Left ventricle myocardium inferior (tissue), 1 donor: ENCODE measurements at regions not wholly inside any gene's neighbourhood (a gene's known extent, or its start where the extent isn't known, plus 50 kb on each side); places are given as distances from the start of the nearest gene placed in this dataset.
"Not testable (repeated sequence)": the region's sequence is repeated elsewhere in the genome, so short reads cannot be mapped to it uniquely, and the experiment has no call there.

Source experiments
- DNase-seq: peaks from one replicate; pipeline ENCODE4 v3.0.0-alpha.2; 2020
- H3K27ac ChIP-seq: fragments of 200-600 bp; replicated peaks from 2 replicates; pipeline ENCODE4 v1.8.0; 2021
- H3K27me3 ChIP-seq: fragments of 200-600 bp; 2 replicates; pipeline ENCODE4 v1.8.0; 2021; ENCODE audit warnings: low read depth
- H3K36me3 ChIP-seq: fragments of 200-600 bp; 2 replicates; pipeline ENCODE4 v1.8.0; 2021
- H3K4me1 ChIP-seq: fragments of 200-600 bp; 2 replicates; pipeline ENCODE4 v1.8.0; 2021
- H3K4me3 ChIP-seq: fragments of 200-600 bp; 2 replicates; pipeline ENCODE4 v1.8.0; 2021; ENCODE audit warnings: mild to moderate bottlenecking, moderate library complexity
- H3K9me3 ChIP-seq: fragments of 200-600 bp; replicated peaks from 2 replicates; pipeline ENCODE4 v1.8.0; 2021
- intact Hi-C: fragments of 100-400 bp; cut with micrococcal nuclease; formaldehyde crosslinking; loops from one replicate; pipeline ENCODE4 v1.11.0; 2022
- TF ChIP-seq, protein P1 (sequence below): fragments of 200-600 bp; IDR thresholded peaks from 2 replicates; pipeline ENCODE4 v1.8.0; 2021; ENCODE audit warnings: antibody characterized with exemption, mild to moderate bottlenecking, borderline replicate concordance
- donor health status: DM: no; HTN: yes; CAD: no; lungs with severe emphysema.

DNA sequence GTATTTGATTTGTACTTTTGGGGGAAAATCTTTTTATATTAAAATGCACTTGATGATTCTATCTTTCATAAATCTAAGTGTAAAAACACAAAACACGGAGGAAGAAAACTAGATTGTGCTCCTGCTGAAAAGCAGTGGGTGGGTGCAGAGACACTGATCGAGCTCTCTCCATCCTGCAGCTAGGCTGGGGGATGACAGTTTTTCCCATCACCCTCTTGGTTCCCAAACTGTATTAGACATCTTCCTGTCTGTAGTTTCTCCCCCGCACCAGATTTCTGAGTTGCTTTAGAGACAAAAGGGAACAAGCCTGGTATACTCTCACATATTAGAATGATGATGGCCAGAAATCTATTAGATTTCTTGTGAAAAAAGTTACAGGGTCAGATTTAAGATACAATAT, 99.6 kb downstream of the FAM114A2 start:
- Histone ChIP-seq H3K9me3 (peaks cover 96% of the 10 kb centered on the region), H3K27me3 (no peaks in the 10 kb centered on the region), H3K36me3 (no peaks in the 10 kb centered on the region), H3K27ac (no peak overlapping the region), H3K4me3 (no peak overlapping the region), H3K4me1 (no peaks in the 10 kb centered on the region)
- TF ChIP-seq, protein P1, sequence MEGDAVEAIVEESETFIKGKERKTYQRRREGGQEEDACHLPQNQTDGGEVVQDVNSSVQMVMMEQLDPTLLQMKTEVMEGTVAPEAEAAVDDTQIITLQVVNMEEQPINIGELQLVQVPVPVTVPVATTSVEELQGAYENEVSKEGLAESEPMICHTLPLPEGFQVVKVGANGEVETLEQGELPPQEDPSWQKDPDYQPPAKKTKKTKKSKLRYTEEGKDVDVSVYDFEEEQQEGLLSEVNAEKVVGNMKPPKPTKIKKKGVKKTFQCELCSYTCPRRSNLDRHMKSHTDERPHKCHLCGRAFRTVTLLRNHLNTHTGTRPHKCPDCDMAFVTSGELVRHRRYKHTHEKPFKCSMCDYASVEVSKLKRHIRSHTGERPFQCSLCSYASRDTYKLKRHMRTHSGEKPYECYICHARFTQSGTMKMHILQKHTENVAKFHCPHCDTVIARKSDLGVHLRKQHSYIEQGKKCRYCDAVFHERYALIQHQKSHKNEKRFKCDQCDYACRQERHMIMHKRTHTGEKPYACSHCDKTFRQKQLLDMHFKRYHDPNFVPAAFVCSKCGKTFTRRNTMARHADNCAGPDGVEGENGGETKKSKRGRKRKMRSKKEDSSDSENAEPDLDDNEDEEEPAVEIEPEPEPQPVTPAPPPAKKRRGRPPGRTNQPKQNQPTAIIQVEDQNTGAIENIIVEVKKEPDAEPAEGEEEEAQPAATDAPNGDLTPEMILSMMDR = no peak
- DNase-seq = no peak
- intact Hi-C loops = no loop called here

DNA sequence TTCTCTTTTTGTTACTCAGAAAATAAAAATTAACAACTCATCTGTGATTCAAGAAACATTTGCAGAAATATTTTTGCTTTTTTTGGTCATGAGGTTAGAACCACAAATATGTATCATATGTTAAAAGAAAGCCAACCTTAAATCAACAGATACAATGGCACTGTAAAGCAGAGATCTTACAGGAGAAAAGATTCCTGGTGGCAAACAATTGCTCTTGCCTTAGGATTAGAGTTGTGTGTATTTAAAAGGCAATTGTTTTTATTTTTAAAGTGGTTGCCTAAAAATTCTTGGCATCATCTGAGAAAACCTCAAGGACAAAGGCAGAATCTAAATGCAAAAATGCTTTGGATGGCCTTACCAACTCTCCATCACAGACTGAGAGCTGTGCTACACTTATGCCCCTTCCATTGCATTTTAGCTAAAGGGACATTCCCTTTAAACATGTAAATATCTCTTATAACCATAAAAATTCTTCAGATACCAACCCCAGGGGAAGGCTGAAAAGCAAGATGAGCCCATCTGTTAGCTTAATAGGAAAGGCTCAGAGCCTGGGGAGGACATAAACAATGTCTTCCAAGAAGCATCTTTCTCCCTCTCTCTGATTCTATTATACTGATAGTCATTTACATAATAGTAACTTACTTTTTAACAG, 100.4 kb downstream of the FAM114A2 start:
- DNase-seq = no peak
- H3K9me3 ChIP-seq = peaks cover 96% of the 10 kb centered on the region
- TF ChIP-seq, protein P1 = no peak
- intact Hi-C loops = no loop called here
- no peak overlapping the region for H3K4me3 ChIP-seq
- H3K27me3 ChIP-seq = no peaks in the 10 kb centered on the region
- H3K36me3 ChIP-seq = no peaks in the 10 kb centered on the region
- H3K4me1 ChIP-seq = no peaks in the 10 kb centered on the region
- H3K27ac ChIP-seq = no peak overlapping the region

DNA sequence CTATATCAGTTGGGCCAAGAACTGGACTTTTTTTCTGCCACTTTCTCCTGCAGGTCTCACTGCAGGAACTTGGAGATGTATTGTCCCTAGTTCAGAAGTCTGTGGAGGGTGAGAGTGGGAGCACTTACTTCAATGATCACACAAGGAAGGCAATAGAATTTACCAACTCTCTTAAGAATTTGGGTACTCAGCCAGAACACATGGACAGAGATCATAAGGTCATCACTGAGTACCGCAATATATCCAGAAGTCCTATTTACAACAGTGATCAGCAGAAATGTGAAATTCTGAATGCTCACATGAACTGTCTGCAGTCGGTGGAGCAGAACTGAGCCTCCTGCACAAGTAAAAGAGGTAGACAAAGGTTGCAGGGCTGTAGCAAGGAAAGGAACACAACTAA, 101.0 kb downstream of the FAM114A2 start:
- no peak for DNase-seq
- Histone ChIP-seq H3K27ac (no peak overlapping the region), H3K4me1 (no peaks in the 10 kb centered on the region), H3K4me3 (no peak overlapping the region), H3K36me3 (no peaks in the 10 kb centered on the region), H3K27me3 (no peaks in the 10 kb centered on the region), H3K9me3 (peaks cover 90% of the 10 kb centered on the region)
- intact Hi-C loops = no loop called here
- TF ChIP-seq, protein P1 = no peak

DNA sequence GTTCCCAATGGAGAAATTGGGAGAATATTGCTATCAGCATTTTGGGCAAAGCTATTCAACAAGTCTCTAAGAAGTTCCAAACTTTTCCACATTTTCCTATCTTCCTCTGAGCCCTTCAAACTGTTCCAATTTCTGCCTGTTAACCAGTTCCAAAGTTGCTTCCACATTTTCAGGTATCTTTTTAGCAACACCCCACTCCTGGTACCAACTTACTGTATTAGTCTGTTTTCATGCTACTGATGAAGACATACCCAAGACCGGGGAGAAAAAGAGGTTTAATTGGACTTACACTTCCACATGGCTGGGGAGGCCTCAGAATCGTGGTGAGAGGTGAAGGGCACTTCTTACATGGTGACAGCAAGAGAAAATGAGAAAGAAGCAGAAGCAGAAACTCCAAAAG, 103.6 kb downstream of the FAM114A2 start:
- H3K4me1 ChIP-seq, H3K27me3 ChIP-seq, H3K4me3 ChIP-seq, intact Hi-C loops, DNase-seq, H3K36me3 ChIP-seq, H3K27ac ChIP-seq: not testable (repeated sequence)
- peaks cover 65% of the 10 kb centered on the region for H3K9me3 ChIP-seq

DNA sequence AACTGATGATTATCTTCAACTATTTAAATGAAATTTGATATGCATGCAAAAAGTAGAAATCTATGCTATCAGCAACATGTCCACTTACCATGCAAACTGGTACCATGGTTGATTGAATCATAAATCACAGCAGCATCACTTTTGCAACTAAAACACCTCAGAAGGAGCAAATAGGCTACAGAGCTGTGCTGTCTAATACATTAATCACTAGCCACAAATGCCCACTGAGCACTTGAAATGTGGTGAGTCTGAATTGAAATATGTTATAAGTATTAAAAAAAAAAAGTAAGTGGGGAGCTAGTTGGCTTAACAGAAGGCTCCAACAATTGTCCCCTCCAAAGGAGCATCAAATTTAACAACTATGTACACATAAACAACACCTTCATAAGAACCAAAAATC, 112.5 kb downstream of the FAM114A2 start:
- intact Hi-C loops = no loop called here
- Histone ChIP-seq H3K36me3 (no peaks in the 10 kb centered on the region), H3K9me3 (peaks cover 6% of the 10 kb centered on the region), H3K4me3 (no peak overlapping the region), H3K27me3 (no peaks in the 10 kb centered on the region), H3K27ac (no peak overlapping the region), H3K4me1 (no peaks in the 10 kb centered on the region)
- TF ChIP-seq, protein P1 = no peak
- no peak for DNase-seq

DNA sequence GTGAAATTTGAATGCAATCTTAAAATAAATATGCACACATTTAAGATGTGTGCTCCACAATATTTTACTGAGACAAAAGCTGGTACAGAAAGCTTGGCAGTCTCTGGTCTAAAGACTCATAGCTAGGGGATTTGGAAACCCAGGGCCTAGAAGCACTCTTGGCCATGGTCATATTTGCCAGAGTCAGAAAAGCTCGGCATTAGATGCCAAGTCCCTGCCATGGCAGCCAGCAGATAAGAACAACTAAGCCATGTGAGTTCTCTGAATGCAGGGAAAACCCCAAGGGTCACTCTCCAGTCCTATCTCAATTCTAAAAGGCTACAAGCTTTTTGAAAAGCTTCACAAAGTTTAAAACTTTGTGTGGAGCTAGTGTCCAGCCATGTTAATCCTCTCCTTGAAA, 119.5 kb downstream of the FAM114A2 start:
- H3K36me3 ChIP-seq = no peaks in the 10 kb centered on the region
- DNase-seq = no peak
- TF ChIP-seq, protein P1 = no peak
- H3K27me3 ChIP-seq = no peaks in the 10 kb centered on the region
- intact Hi-C loops = no loop called here
- peaks cover 24% of the 10 kb centered on the region for H3K9me3 ChIP-seq
- H3K27ac ChIP-seq = no peak overlapping the region
- peaks cover 6% of the 10 kb centered on the region for H3K4me1 ChIP-seq
- H3K4me3 ChIP-seq = no peak overlapping the region
